ENCODE measurements at regions not wholly inside any gene's neighbourhood (a gene's known extent, or its start where the extent isn't known, plus 50 kb on each side); places are given as distances from the start of the nearest gene placed in this dataset.

DNA sequence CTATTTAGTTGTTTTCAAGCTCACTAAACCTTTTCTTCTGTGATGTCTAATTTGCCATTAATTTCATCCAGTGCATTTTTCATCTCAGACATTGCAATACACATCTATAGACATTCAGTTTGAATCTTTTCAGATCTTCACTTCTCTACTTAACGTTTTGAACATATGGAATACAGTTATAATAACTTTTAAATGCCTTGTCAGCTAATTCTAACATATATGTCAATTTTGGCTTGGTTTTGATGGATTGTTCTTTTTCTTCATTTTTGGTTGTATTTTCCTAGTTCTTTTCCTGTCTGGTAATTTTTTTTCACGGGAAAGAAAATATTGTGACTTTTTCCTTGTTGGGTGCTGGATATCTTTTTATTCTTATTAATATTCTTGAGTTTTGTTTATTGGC lies 215.3 kb downstream of the ATP23 start:
- TF ChIP-seq CTCF (IDR thresholded peaks at IDR 0.05; ENCODE audit: low read length) (no peak), EZH2 (IDR thresholded peaks at IDR 0.05; ENCODE audit: borderline replicate concordance, low read length) (no peak)
